ENCODE measurements at regions not wholly inside any gene's neighbourhood (a gene's known extent, or its start where the extent isn't known, plus 50 kb on each side); places are given as distances from the start of the nearest gene placed in this dataset.
"Not testable (repeated sequence)": the region's sequence is repeated elsewhere in the genome, so short reads cannot be mapped to it uniquely, and the experiment has no call there.

DNA sequence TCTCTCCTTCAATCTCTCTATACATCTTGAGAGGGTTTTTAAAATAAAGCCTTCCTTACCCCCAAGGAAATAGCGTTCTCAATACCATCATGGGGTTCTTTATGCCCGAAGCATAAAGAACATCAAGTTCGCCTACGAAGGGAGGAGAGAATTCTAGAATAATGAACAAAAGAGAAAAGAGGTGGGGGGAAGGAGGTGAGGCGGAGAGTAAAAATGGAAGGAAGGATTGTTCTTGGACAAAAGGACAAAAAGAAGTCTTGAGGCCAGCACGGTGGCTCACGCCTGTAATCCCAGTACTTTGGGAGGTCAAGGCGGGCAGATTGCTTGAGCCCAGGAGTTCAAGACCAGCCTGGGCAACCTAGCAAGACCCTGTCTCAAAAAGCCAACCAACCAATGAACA, 319.8 kb upstream of the NCKAP5 start:
- TF ChIP-seq ZFX (IDR thresholded peaks at IDR 0.05; ENCODE audit: borderline replicate concordance) = no peak
- H3K27ac ChIP-seq = no peak overlapping the region

DNA sequence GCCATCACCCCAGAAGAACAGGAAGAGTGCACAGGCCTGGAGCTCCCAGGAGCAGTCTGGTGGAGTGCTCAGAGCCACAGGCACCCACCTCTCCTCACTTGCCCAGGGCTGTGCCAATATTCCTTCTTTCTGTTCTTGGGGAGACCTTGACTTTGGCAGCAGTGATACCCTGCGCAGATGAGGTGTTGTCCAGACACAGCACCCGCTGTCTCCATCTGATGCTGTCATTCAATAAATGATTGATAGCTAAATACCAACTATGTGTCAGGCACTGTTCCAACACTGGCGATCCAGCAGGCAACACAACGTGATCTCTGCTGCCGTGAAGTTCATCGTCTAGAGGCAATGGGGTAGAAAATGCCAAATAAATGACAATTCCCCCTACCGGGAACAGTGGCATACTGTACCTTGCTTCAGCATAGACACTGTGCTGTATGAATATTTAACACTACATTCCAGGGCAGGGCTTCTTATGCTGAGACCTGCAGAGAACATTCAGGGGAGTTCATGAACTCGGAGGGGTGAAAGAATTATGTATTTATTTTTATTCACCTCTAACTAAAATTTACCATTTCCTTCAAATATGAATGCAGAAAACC, 320.5 kb upstream of the NCKAP5 start:
- no peak for TF ChIP-seq ZFX (IDR thresholded peaks at IDR 0.05; ENCODE audit: borderline replicate concordance)
- TF ChIP-seq, protein P1, sequence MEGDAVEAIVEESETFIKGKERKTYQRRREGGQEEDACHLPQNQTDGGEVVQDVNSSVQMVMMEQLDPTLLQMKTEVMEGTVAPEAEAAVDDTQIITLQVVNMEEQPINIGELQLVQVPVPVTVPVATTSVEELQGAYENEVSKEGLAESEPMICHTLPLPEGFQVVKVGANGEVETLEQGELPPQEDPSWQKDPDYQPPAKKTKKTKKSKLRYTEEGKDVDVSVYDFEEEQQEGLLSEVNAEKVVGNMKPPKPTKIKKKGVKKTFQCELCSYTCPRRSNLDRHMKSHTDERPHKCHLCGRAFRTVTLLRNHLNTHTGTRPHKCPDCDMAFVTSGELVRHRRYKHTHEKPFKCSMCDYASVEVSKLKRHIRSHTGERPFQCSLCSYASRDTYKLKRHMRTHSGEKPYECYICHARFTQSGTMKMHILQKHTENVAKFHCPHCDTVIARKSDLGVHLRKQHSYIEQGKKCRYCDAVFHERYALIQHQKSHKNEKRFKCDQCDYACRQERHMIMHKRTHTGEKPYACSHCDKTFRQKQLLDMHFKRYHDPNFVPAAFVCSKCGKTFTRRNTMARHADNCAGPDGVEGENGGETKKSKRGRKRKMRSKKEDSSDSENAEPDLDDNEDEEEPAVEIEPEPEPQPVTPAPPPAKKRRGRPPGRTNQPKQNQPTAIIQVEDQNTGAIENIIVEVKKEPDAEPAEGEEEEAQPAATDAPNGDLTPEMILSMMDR (IDR thresholded peaks at IDR 0.05) = no peak
- no peak overlapping the region for H3K27ac ChIP-seq

DNA sequence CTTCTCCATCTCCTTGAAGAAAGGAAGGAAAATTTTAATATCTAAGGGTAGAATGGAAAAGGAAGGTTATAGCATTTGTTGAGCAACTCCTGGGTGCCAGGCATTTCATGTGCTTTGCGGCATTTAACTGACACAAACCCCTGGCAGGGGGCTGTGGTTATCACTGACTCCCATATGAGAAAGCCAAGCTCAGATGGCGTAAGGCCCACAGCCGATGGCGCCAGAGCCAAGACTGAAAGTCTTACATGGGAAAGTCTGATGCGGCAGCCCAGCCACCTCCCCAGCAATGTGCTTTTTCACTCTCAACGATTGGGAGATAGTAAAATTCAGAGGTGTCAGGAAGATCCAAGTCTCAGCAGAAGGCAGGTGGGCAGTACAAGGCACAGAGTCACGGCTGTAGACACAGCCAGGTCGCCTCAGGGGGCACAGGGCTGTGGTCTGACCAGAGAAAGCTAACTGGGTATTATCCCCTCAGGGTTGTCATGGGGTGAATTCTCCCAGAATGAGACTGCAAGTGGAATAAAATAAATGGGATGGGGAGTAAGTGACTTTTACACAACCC, 324.2 kb upstream of the NCKAP5 start:
- TF ChIP-seq, protein P1 (IDR thresholded peaks at IDR 0.05) = no peak
- no peak for TF ChIP-seq ZFX (IDR thresholded peaks at IDR 0.05; ENCODE audit: borderline replicate concordance)
- H3K27ac ChIP-seq = no peak overlapping the region

DNA sequence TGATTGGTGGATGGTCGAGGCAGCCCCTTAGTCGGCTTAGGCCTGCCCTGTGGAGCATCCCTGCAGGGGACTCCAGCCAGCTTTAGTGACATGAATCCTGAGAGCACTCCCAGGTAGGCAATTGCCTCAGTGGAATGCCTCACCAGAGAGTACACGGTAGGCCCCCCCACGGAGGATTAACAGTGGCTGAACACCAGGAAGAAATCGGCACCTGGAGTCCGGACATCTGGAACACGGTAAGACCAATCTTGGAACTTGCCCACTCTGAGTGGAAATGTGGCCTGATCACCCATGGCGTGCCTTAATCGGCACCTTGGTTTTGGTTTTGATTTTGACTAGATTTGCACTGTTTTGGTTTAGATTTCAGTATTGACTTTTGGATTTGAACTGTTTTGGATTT, 326.2 kb upstream of the NCKAP5 start:
- no peak for TF ChIP-seq ZFX (IDR thresholded peaks at IDR 0.05; ENCODE audit: borderline replicate concordance)
- TF ChIP-seq, protein P1 (IDR thresholded peaks at IDR 0.05) = no peak
- no peak overlapping the region for H3K27ac ChIP-seq

DNA sequence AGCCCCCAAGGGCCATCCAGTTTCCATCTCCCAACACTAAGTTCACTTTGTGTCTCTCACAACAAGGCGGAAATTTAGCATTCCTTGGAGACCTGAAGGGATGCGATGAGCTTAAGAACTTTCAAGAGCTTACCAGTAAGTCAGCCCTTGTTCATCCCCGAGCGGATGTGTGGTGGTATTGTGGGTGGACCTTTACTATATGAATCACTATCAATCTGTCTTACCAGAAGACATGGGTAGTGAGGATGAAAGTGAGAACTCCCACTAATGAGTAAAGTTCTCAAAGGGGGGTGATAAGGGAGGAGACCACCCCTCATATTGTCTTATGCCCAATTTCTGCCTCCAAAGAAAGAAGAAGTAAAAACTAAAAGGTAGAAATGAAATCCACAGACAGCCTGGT, 329.6 kb upstream of the NCKAP5 start:
- not testable (repeated sequence) for H3K27ac ChIP-seq

DNA sequence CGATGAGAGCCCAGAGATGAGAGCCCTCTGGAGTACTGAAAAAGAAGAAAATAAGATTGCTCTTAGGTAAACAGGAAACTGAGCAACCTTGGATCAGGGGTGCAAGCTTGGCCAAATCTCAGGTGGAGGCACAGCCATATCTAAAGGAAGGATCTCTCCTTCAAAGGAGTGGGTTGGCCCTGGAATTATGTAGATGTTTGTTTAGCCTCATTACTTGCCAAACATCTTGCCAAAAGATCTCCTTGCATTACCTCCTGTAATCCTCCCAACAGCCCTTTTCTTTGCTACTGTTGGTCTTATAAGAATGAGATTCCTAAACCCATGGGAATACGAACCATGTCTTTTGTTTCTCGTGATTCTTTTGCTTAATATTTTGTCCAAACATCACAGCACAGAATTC, 332.6 kb upstream of the NCKAP5 start:
- TF ChIP-seq ZFX (IDR thresholded peaks at IDR 0.05; ENCODE audit: borderline replicate concordance) = no peak
- TF ChIP-seq, protein P1 (IDR thresholded peaks at IDR 0.05) = no peak
- H3K27ac ChIP-seq = no peak overlapping the region

DNA sequence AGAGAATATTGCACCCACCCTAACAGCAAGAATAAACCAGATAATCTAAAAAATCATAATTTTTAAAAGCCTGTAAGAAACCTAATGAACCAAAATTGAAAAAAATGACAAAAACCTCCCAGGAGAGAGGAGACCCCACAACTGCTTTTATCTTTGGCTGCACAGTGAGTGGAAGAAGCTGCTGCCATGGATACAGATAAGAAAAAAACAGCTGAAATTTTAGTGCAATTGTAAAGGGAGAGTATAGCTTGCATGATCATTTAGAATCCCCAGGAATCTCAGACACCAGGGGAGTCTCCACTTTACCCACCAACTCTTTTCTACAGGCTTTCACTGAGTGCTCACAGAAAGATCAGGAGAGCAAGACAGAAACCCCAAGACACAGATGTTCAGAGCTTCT, 338.1 kb upstream of the NCKAP5 start:
- H3K27ac ChIP-seq = no peak overlapping the region
- TF ChIP-seq ZFX (IDR thresholded peaks at IDR 0.05; ENCODE audit: borderline replicate concordance) = no peak
- TF ChIP-seq, protein P1 (IDR thresholded peaks at IDR 0.05) = no peak

DNA sequence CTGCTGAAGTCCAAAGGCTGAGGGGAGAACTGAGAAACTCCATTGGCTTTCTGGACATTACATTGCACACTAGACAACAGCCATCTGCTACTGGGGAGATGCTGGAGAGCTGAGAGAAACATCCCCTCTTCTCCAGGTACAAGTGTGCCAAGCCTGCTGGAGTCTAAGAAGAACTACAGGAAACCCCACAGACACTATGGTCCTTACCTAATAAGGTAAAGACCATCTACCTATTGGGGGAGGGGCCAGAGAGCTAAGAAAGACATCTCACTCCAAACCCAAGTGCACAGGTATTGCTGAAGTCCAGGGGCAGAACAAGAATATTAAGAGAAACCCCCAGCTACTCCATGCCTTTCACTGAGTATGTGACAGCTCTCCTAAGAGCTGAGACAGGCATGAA, 338.7 kb upstream of the NCKAP5 start:
- H3K27ac ChIP-seq = no peak overlapping the region
- TF ChIP-seq, protein P1 (IDR thresholded peaks at IDR 0.05) = no peak
- TF ChIP-seq ZFX (IDR thresholded peaks at IDR 0.05; ENCODE audit: borderline replicate concordance) = no peak

Measured in 22Rv1 (cell line).